ENCODE measurements at regions not wholly inside any gene's neighbourhood (a gene's known extent, or its start where the extent isn't known, plus 50 kb on each side); places are given as distances from the start of the nearest gene placed in this dataset.

DNA sequence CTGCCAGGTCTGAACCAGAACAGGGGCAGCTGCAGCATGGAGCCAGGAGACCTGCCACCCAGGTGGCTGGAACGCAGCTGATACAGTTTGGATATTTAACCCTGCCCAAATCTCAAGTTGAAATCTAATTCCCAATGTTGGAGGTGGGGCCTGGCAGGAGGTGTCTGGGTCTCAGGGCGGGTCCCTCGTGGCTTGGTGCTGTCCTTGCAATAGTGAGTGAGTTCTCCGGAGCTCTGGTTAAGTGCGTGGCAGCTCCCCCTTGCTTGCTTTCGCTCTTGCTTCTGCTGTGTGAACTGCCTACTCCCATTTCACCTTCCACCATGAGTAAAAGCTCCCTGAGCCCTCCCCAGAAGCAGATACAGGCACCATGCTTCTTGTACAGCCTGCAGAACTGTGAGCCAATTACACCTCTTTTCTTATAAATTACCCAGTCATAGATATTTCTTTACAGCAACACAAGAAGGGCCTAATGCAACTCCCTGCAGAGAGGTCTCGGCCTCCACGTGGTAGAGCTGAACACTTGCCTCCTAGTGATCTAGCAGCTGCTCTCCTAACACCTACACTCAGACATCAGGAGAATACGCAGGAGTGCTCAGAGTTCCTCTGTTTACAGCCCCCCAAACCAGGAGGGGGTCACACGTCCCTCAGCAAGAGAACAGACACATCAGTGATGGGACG, 203.7 kb downstream of the CTTN start:
- Mint-ChIP-seq H3K27me3 (ENCODE audit: low read depth) (peaks cover 13% of the 10 kb centered on the region), H3K9me3 (ENCODE audit: insufficient read depth) (no peaks in the 10 kb centered on the region), H3K4me1 (ENCODE audit: low read depth) (no peaks in the 10 kb centered on the region), H3K36me3 (ENCODE audit: low read depth) (no peaks in the 10 kb centered on the region), H3K4me3 (no peak overlapping the region), H3K27ac (no peak overlapping the region)
- ATAC-seq, result no peak
- ChIA-PET POLR2A (no interaction called here), CTCF (no interaction called here)
- DNase-seq, result no peak

DNA sequence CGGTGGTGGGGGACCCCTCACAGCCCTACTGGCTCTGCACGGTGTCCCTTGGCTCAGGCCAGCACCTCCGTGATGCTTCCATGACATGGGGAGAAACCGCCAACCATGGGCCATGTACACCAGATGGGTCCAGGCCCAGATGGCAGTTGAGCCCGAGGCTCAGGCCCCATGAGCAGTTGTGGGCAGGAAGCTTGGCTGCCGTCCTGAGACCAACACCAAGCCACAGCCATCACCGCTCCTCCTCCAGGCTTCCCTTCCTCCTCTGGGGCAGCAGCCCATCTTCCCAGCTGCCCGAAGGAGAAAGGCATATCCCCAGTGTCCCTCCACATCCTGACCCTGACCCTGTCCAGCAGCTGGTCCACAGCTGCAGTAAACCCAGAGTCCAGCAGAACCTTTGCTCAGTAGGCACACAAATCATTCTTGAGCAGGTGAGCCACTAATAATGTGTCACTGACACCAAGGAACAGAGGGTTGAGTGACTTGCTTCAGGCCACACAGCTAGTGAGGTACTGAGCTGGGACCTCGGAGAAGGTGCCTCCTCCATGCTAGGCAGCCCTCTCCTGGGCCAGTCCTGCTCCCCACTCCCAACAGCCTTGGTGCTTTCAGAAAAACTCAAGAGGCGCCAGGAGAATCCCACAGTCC, 204.9 kb downstream of the CTTN start:
- no peaks in the 10 kb centered on the region for H3K9me3 Mint-ChIP-seq (ENCODE audit: insufficient read depth)
- no peak overlapping the region for H3K4me3 Mint-ChIP-seq
- no peaks in the 10 kb centered on the region for H3K36me3 Mint-ChIP-seq (ENCODE audit: low read depth)
- CTCF ChIA-PET, result no interaction called here
- no peak overlapping the region for H3K27ac Mint-ChIP-seq
- DNase-seq, result no peak
- POLR2A ChIA-PET, result no interaction called here
- no peak for ATAC-seq
- H3K4me1 Mint-ChIP-seq (ENCODE audit: low read depth), result no peaks in the 10 kb centered on the region
- H3K27me3 Mint-ChIP-seq (ENCODE audit: low read depth), result peaks cover 10% of the 10 kb centered on the region

DNA sequence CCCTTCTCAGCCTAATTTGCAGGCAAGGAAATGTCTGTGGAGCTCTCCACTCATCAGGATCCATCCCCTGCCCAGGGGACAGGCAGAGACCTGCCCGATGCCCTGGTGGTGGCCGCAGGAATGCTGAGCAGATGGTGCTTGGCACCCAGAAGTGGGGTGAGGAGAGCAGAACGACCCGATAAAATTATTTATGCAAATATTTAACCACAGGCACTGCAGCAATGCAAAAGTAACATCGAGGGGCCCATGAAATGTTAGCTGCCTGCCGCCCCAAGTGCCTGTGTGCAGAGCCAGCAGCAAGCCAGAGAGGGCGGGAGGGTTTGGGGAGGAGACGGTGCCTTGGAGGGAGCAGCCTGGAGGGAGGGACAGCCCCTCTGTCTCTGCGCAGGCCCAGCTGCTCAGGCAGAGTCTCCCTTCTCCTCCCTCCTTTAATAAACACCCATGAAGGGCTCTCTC, 205.5 kb downstream of the CTTN start:
- ChIA-PET POLR2A (no interaction called here), CTCF (no interaction called here)
- ATAC-seq (no peak), DNase-seq (no peak)
- no peaks in the 10 kb centered on the region for H3K4me1 Mint-ChIP-seq (ENCODE audit: low read depth)
- H3K9me3 Mint-ChIP-seq (ENCODE audit: insufficient read depth), result no peaks in the 10 kb centered on the region
- no peaks in the 10 kb centered on the region for H3K36me3 Mint-ChIP-seq (ENCODE audit: low read depth)
- no peak overlapping the region for H3K4me3 Mint-ChIP-seq
- peaks cover 8% of the 10 kb centered on the region for H3K27me3 Mint-ChIP-seq (ENCODE audit: low read depth)
- no peak overlapping the region for H3K27ac Mint-ChIP-seq

DNA sequence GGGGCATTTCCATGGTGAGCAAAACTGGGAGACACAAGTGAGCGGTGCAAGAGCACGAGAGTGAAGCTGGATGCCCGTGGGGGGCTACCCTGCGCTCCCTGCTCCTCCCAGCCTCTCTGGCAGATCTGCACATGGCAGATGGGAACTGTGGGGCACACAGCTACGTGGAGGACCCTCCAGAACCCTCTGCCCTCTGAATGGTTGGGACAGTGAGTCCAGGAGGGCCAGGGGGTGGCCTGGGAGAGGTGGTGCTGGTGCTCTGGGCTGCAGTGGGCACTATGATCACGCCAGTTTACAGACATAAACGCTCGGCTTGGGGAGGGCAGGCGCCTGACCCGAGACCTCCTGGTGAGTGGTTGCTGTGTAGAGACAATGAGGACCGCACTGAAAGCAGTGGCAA, 205.9 kb downstream of the CTTN start:
- peaks cover 8% of the 10 kb centered on the region for H3K27me3 Mint-ChIP-seq (ENCODE audit: low read depth)
- ChIA-PET CTCF (no interaction called here), POLR2A (no interaction called here)
- no peak for ATAC-seq
- no peaks in the 10 kb centered on the region for H3K9me3 Mint-ChIP-seq (ENCODE audit: insufficient read depth)
- no peak overlapping the region for H3K4me3 Mint-ChIP-seq
- no peaks in the 10 kb centered on the region for H3K4me1 Mint-ChIP-seq (ENCODE audit: low read depth)
- no peaks in the 10 kb centered on the region for H3K36me3 Mint-ChIP-seq (ENCODE audit: low read depth)
- H3K27ac Mint-ChIP-seq, result no peak overlapping the region
- no peak for DNase-seq

DNA sequence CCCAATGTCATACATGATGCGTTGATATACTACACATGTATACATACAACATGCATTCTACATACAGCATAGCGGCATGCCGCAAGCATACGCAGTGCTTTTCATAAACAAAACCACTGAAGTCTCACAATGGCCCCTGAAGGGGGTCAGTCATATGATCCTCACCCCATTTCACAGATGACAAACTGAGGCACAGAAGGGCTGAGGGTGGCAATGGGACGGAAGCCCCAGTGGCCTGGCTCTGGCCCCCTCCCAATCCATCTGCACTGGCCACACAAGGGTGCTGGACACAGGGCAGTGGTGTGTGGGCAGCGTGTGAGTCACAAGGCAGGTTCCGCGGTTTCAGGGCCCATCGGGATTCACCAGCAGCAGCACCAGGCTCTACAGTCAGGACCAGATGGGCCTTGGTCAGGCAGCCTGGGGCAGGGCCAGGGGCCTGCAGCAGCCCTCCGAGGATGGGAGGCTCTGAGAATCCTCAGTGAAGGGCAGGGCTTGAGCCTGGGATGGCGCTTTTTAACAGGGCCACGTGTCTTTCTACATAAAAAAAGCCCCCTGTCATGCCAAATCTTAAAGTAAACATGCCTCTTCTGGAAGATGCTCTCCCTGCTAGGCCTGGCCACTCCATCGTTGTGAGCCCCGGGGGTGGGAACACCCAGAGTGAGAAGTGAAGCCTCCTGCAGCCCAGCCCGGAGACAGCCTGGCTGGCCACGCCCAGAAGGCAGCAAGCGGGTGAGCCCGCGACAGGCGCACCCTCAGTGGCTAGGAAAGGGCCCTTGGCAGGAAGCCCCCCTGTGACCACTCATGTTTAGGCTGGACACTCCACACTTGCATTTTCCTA, 206.5 kb downstream of the CTTN start:
- ChIA-PET POLR2A (no interaction called here), CTCF (no interaction called here)
- Mint-ChIP-seq H3K27me3 (ENCODE audit: low read depth) (peaks cover 8% of the 10 kb centered on the region), H3K4me1 (ENCODE audit: low read depth) (no peaks in the 10 kb centered on the region), H3K27ac (no peak overlapping the region), H3K4me3 (no peak overlapping the region), H3K36me3 (ENCODE audit: low read depth) (no peaks in the 10 kb centered on the region), H3K9me3 (ENCODE audit: insufficient read depth) (no peaks in the 10 kb centered on the region)
- DNase-seq, result no peak
- ATAC-seq, result no peak

DNA sequence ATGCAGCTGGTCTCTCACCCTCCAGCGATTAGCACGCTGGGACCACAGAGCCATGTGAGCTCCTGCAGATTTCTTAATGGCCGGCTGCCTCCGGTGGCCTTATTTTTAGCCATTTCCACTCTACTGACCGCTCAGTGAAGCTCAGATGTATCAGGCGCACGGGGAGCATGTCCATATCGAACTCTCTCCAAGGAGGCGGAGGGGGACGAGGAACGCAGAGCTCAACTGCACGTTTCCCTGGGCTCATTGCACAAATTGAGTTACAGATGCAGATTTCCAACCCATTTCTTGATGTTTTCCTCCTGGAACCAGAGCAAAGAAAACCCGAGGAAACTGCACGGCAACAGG, 207.1 kb downstream of the CTTN start:
- POLR2A ChIA-PET, result no interaction called here
- Mint-ChIP-seq H3K9me3 (ENCODE audit: insufficient read depth) (no peaks in the 10 kb centered on the region), H3K27ac (no peak overlapping the region), H3K27me3 (ENCODE audit: low read depth) (peaks cover 9% of the 10 kb centered on the region), H3K4me3 (no peak overlapping the region), H3K4me1 (ENCODE audit: low read depth) (no peaks in the 10 kb centered on the region), H3K36me3 (ENCODE audit: low read depth) (no peaks in the 10 kb centered on the region)
- ATAC-seq (no peak), DNase-seq (no peak)
- CTCF ChIA-PET, result no interaction called here

DNA sequence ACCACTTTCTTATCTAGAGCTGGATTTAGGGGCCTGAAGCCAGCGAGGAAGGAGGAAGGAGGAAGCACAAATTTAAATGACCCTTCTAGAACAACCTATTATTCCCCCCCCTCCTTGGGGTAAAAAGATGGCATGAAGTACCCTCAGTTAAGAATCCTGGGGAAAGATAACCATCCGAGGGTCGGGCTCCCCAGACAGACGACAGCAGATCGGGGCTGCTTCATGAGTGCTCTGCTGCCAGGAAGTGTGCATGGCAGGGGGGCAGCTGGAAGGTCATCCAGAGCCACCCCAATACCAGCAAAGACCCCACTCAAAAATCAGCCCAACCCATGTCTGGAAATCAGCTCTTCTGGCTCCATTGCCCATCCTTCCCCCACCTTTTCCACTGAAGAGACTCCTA, 207.5 kb downstream of the CTTN start:
- Mint-ChIP-seq H3K27me3 (ENCODE audit: low read depth) (peaks cover 6% of the 10 kb centered on the region), H3K4me3 (no peak overlapping the region), H3K36me3 (ENCODE audit: low read depth) (no peaks in the 10 kb centered on the region), H3K27ac (no peak overlapping the region), H3K4me1 (ENCODE audit: low read depth) (no peaks in the 10 kb centered on the region), H3K9me3 (ENCODE audit: insufficient read depth) (no peaks in the 10 kb centered on the region)
- POLR2A ChIA-PET, result no interaction called here
- ATAC-seq (no peak), DNase-seq (no peak)
- CTCF ChIA-PET, result no interaction called here

DNA sequence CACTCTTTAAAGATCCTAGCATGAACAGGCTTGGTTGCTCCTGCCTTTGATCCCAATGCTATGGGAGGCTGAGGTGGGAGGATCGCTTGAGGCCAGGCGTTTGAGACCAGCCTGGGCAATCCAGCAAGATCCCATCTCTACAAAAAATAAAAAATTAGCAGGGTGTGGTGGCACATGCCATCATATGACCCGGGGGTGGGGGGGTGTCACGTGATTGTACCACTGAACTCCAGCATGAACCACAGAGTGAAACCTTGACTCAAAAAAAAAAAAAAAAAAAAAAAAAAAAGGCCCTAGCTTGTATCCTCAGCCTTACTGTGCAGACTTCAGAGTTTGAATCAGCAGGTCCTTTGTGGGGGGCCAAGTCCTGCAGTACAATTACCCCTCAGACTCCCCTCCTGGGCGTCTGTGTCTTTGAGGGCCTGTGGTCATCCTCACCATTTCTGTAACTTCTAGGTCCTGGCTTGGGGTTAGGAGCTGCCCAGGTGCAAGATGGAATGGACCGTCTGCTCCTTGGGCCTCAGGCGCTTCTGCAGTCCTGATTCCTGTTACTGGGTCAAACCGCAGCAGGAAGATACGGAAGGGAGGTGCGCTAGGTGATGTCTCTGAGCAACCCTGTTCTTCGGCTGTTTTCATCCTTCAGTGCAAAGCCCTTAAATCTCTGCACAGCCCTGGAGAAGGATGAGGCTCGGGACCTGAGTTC, 208.1 kb downstream of the CTTN start:
- CTCF ChIA-PET, result no interaction called here
- no peak for DNase-seq

DNA sequence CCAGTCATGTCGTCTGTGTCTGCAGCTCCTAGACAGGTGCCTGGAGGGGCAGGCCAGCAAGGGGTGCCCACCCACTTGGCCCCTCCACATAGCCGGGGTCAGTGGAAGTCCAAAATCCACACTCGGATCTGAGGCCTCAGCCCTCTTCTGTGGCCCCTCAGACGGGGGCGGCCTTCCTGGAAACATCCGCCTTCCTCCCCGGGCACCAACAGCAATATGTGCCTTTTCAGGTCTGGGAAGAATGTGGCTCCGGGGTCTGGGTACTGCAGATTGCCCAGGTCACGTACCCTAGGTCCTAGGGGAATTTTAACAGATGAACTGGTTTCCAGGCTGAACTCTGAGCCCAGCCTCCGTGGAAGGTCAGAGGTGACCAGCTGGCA, 208.6 kb downstream of the CTTN start:
- CTCF ChIA-PET, result no interaction called here
- Mint-ChIP-seq H3K9me3 (ENCODE audit: insufficient read depth) (no peaks in the 10 kb centered on the region), H3K27me3 (ENCODE audit: low read depth) (peaks cover 5% of the 10 kb centered on the region), H3K4me1 (ENCODE audit: low read depth) (no peaks in the 10 kb centered on the region), H3K4me3 (no peak overlapping the region), H3K36me3 (ENCODE audit: low read depth) (no peaks in the 10 kb centered on the region), H3K27ac (no peak overlapping the region)
- ATAC-seq (no peak), DNase-seq (no peak)
- POLR2A ChIA-PET, result no interaction called here

More for the DNA sequence above, 208.1 kb downstream of the CTTN start:
- Mint-ChIP-seq H3K27me3 (ENCODE audit: low read depth) (peaks cover 8% of the 10 kb centered on the region), H3K27ac (no peak overlapping the region), H3K4me3 (no peak overlapping the region), H3K4me1 (ENCODE audit: low read depth) (no peaks in the 10 kb centered on the region), H3K36me3 (ENCODE audit: low read depth) (no peaks in the 10 kb centered on the region), H3K9me3 (ENCODE audit: insufficient read depth) (no peaks in the 10 kb centered on the region)
- POLR2A ChIA-PET, result no interaction called here
- no peak for ATAC-seq

DNA sequence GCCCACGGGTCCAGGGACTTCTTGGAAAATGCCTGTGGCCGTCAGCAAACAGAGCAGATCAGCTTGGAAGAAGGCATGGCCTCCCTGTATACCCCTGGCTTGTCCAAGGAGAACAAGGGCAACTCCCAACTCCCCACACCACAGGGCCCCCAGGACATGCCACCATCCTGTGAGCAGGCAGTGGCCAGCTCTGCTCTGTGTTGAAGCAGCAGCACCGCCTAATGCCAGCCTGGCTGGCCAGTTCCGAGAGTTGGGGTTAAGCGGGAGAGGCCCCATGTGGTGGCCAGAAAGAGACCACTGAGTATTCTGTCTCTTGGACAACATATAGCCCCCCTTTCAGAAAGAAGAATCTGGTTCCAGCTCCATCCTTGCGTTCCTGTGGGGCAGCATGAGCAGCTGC, 209.2 kb downstream of the CTTN start:
- no peaks in the 10 kb centered on the region for H3K9me3 Mint-ChIP-seq (ENCODE audit: insufficient read depth)
- ATAC-seq (no peak), DNase-seq (no peak)
- H3K4me1 Mint-ChIP-seq (ENCODE audit: low read depth), result no peaks in the 10 kb centered on the region
- no peak overlapping the region for H3K4me3 Mint-ChIP-seq
- no peaks in the 10 kb centered on the region for H3K36me3 Mint-ChIP-seq (ENCODE audit: low read depth)
- H3K27me3 Mint-ChIP-seq (ENCODE audit: low read depth), result peaks cover 5% of the 10 kb centered on the region
- POLR2A ChIA-PET, result no interaction called here
- H3K27ac Mint-ChIP-seq, result no peak overlapping the region
- CTCF ChIA-PET, result no interaction called here

DNA sequence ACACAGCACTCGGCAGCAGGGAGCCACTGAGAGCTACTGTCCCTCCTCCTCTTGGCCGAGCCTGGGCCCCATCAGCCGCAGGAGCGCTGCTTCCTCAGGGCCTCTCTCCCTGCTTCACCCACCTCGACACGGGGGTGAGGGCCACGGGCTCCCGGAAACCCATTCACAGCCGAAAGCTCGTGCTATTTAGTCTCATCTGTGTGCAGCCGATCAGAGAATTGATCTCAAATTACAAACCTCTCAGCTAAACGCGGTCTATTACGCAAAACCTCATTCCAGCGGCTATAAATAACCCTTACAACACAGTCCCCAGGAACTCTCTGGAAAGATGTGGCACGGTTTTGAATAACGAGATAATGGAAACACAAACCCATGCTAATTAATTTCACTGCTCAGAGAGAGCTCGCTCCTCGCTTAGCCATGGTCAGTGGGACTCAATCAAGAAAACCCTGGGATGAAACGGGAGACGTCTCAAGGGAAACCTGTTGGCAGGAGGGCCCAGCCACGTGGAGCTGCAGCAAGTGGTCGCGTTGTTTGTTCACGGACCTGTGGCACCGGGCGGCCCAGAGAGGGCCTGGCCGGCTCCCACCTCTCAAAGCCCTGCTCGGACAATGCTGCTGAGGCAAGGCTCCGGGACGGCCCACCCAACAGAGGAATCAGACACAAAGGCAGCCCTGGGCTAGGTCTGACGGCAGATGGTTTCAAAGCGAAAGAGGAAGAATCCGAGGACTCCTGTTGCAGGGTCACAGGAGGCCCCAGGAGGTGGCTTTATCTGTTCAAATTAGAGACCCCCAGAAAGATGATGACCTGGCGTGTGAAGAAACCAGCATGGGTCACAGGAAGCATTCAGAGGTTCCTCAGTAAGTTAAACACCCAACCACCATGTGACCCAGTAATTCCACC, 210.5 kb downstream of the CTTN start:
- ATAC-seq, result no peak
- CTCF ChIA-PET, result no interaction called here
- no peaks in the 10 kb centered on the region for H3K9me3 Mint-ChIP-seq (ENCODE audit: insufficient read depth)
- peaks cover 5% of the 10 kb centered on the region for H3K27me3 Mint-ChIP-seq (ENCODE audit: low read depth)
- no peak overlapping the region for H3K4me3 Mint-ChIP-seq
- POLR2A ChIA-PET, result no interaction called here
- no peaks in the 10 kb centered on the region for H3K36me3 Mint-ChIP-seq (ENCODE audit: low read depth)
- DNase-seq, result no peak
- H3K27ac Mint-ChIP-seq, result no peak overlapping the region
- H3K4me1 Mint-ChIP-seq (ENCODE audit: low read depth), result no peaks in the 10 kb centered on the region

Data from activated CD8-positive, alpha-beta T cell treated with anti-CD3 and anti-CD28 coated beads, Interleukin-2, amount 10 ng/mL, durations not matched to agents 7 days and 5 days (primary cell).